D721Med (cell line): ENCODE measurements at regions not wholly inside any gene's neighbourhood (a gene's known extent, or its start where the extent isn't known, plus 50 kb on each side); places are given as distances from the start of the nearest gene placed in this dataset.

ENCODE experiments used
- DNase-seq: peaks from one replicate; pipeline ENCODE4 v3.0.0; 2011; ENCODE audit warnings: low spot score; ENCODE audit not compliant: insufficient read length
- FAIRE-seq: peaks from 2 replicates; lab custom pipeline; 2011; peaks lifted over from hg19 to GRCh38; lab: Jason Lieb, UNC
- TF ChIP-seq, protein P1 (sequence below): IDR thresholded peaks from 2 replicates; pipeline ENCODE4 v1.5.1; 2012; ENCODE audit warnings: mild to moderate bottlenecking, control low read depth; ENCODE audit not compliant: insufficient read depth; ENCODE audit errors: missing control alignments

DNA sequence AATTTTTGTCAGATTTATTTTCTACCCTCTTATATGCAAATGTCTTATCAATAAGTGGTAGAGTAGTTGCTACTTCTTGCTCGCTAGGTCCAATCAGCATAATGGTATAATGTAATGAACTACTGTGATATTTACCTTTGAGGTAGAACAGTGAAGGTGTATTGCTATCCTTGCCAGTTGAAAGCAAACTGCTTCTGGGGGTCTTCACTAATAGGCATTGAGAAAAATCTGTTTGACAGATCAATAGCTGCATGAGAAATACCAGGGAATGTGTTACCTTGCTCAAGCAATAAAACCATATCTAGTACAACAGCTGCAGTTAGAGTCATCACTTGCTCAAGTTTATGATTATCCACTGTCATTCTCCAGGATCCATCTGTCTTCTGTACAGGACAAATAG is 50.1 kb upstream of the EFEMP1 start:
- TF ChIP-seq, protein P1, sequence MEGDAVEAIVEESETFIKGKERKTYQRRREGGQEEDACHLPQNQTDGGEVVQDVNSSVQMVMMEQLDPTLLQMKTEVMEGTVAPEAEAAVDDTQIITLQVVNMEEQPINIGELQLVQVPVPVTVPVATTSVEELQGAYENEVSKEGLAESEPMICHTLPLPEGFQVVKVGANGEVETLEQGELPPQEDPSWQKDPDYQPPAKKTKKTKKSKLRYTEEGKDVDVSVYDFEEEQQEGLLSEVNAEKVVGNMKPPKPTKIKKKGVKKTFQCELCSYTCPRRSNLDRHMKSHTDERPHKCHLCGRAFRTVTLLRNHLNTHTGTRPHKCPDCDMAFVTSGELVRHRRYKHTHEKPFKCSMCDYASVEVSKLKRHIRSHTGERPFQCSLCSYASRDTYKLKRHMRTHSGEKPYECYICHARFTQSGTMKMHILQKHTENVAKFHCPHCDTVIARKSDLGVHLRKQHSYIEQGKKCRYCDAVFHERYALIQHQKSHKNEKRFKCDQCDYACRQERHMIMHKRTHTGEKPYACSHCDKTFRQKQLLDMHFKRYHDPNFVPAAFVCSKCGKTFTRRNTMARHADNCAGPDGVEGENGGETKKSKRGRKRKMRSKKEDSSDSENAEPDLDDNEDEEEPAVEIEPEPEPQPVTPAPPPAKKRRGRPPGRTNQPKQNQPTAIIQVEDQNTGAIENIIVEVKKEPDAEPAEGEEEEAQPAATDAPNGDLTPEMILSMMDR, result no peak
- DNase-seq (no peak), FAIRE-seq (no peak)

- TF ChIP-seq, protein P1, result no peak
- no peak for DNase-seq
- no peak for FAIRE-seq
These were observed 53.1 kb upstream of the EFEMP1 start for GRCh38 chr2:55976681-55977080.

DNA sequence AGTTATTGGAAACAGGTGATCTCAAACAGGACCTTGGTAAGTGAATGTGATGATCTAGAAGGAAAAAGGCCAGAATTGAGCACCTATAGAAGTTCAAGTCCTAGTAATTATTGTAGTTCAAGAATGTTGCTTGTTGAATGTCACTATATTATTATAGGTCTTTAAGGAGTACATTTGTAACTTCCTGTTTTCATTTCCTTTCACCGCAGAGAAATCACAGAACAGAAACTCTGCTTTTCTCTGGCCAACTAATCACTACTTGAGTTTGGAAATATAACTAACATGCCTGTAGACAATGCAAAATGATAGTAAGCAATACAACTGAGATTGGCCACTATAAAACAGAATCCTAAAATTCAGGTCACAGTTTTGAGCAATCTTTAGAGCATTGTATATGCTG is 61.8 kb upstream of the EFEMP1 start:
- DNase-seq, result no peak
- TF ChIP-seq, protein P1, result no peak
- no peak for FAIRE-seq

DNA sequence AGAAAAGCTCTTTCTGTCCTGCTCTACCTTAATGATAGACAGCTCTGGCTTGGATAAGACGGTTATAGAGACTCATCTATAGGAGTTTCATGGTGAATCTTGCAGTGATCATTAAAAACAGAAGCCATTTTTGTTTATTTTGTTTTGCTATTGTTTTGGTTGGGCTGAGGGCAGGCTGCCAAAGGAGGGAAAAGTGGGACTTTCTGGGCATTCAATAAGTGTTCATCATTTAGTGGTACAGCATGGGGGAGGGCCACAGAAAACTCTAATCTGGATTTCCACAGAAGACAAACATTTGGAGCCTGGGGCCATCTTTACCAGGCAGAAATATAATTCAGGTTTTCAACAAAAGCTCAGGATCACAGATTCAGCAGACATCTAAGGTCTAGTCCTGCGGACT is 62.4 kb upstream of the EFEMP1 start:
- FAIRE-seq (no peak), DNase-seq (no peak)
- TF ChIP-seq, protein P1, result no peak

DNA sequence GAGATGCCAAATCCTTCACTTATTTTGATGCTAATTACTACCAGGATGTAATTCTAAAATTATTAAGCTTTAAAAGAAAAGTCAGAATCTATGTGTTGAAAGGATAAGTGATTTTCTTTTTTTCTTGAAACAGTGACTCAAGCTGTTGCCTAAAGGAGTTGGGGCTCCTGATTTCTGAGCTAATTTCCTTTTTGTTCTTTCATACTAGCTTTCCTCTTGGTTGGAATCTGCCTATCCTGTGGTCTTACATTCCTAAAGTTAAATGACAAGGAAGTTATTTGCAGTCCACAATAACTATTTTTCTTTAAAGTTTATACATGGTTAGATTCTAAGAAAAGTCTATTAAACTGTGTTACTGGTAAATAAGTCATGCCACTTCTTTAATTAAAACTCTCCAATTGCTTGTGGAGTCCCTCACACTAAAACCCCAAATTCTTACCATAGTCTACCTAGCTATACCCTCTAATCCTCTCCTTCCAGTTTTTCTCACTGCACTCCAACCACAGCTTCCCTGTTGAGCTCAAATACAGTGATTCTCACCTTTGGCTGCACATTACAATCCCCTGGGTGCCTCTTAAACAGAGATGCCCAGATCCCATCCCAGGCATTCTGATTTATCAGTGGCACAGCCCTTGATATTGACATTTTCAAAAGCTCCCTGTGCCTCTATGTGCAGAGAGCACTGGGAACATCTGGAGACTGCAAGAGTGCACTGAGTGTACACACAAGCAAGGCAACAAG is 63.3 kb upstream of the EFEMP1 start:
- FAIRE-seq, result no peak

GRCh38 chr2:55989405-55989804 is 65.8 kb upstream of the EFEMP1 start:
- DNase-seq, result no peak
- FAIRE-seq, result no peak

More for the DNA sequence above, 63.3 kb upstream of the EFEMP1 start:
- no peak for DNase-seq
- TF ChIP-seq, protein P1, result no peak

GRCh38 chr2:55992455-55992854 is 68.9 kb upstream of the EFEMP1 start:
- DNase-seq (no peak), FAIRE-seq (peak; percentile 11)
- TF ChIP-seq, protein P1, result no peak

More at GRCh38 chr2:55989405-55989804, 65.8 kb upstream of the EFEMP1 start:
- TF ChIP-seq, protein P1, result no peak
